Activated CD4-positive, alpha-beta T cell treated with anti-CD3 and anti-CD28 coated beads, Interleukin-10, Interleukin-2, amounts not matched to agents 100 ng/mL and 50 ng/mL, durations not matched to agents 16 hours and 8 hours (primary cell): ENCODE measurements at regions not wholly inside any gene's neighbourhood (a gene's known extent, or its start where the extent isn't known, plus 50 kb on each side); places are given as distances from the start of the nearest gene placed in this dataset.
"Not testable (repeated sequence)": the region's sequence is repeated elsewhere in the genome, so short reads cannot be mapped to it uniquely, and the experiment has no call there.

Experiments
- DNase-seq: peaks from one replicate; pipeline ENCODE4 v3.0.0-alpha.2; 2020

GRCh38 chr20:22821796-22822195 is 213.3 kb upstream of the SSTR4 start:
- DNase-seq: no peak

- no peak for DNase-seq
Measured at GRCh38 chr20:22823119-22823518, 212.0 kb upstream of the SSTR4 start.

GRCh38 chr20:22824077-22824476 is 211.0 kb upstream of the SSTR4 start:
- DNase-seq: no peak

GRCh38 chr20:22825076-22825475 is 210.0 kb upstream of the SSTR4 start:
- DNase-seq: no peak

- no peak for DNase-seq
Measured at GRCh38 chr20:22825546-22825945, 209.6 kb upstream of the SSTR4 start.

- no peak for DNase-seq
Measured at GRCh38 chr20:22826306-22827230, 208.5 kb upstream of the SSTR4 start.

- DNase-seq: no peak
Measured at GRCh38 chr20:22827916-22828315, 207.2 kb upstream of the SSTR4 start.

- DNase-seq: no peak
Measured at GRCh38 chr20:22829356-22829755, 205.8 kb upstream of the SSTR4 start.

GRCh38 chr20:22830138-22830537 is 205.0 kb upstream of the SSTR4 start:
- DNase-seq: no peak

- DNase-seq: not testable (repeated sequence)
Measured at GRCh38 chr20:22830715-22831114, 204.4 kb upstream of the SSTR4 start.

GRCh38 chr20:22833851-22834250 is 201.3 kb upstream of the SSTR4 start:
- no peak for DNase-seq

GRCh38 chr20:22834651-22835256 is 200.4 kb upstream of the SSTR4 start:
- DNase-seq: no peak

- no peak for DNase-seq
Measured at GRCh38 chr20:22836211-22836610, 198.9 kb upstream of the SSTR4 start.

- DNase-seq: no peak
Measured at GRCh38 chr20:22836877-22837276, 198.2 kb upstream of the SSTR4 start.

GRCh38 chr20:22838001-22838400 is 197.1 kb upstream of the SSTR4 start:
- no peak for DNase-seq

- DNase-seq: no peak
Measured at GRCh38 chr20:22841846-22842245, 193.3 kb upstream of the SSTR4 start.

GRCh38 chr20:22842793-22843192 is 192.3 kb upstream of the SSTR4 start:
- no peak for DNase-seq

GRCh38 chr20:22844959-22845358 is 190.2 kb upstream of the SSTR4 start:
- no peak for DNase-seq

- DNase-seq: no peak
Measured at GRCh38 chr20:22846863-22847262, 188.2 kb upstream of the SSTR4 start.

GRCh38 chr20:22848364-22848763 is 186.7 kb upstream of the SSTR4 start:
- no peak for DNase-seq

- DNase-seq: peak; percentile 26
Measured at GRCh38 chr20:22851679-22852346, 183.3 kb upstream of the SSTR4 start.

GRCh38 chr20:22861231-22861980 is 173.7 kb upstream of the SSTR4 start:
- DNase-seq: no peak

GRCh38 chr20:22861990-22862389 is 173.1 kb upstream of the SSTR4 start:
- DNase-seq: no peak
